Liver (tissue), 3 donors: ENCODE measurements at regions not wholly inside any gene's neighbourhood (a gene's known extent, or its start where the extent isn't known, plus 50 kb on each side); places are given as distances from the start of the nearest gene placed in this dataset.

ENCODE experiments used
- EGR1 ChIP-seq, 2 donors: IDR thresholded peaks; 2 replicates each; pipeline ENCODE4 v1.6.1; 2016 to 2018; ENCODE audit warnings: antibody characterized with exemption in 2 of 2, low read depth in 2 of 2
- FOXA1 ChIP-seq: IDR thresholded peaks from 2 replicates; pipeline ENCODE4 v1.6.1; 2016; ENCODE audit warnings: antibody characterized with exemption
- JUND ChIP-seq, 2 donors: IDR thresholded peaks; 2 replicates each; pipeline ENCODE4 v1.6.1; 2016; ENCODE audit warnings: antibody characterized with exemption in 2 of 2
- RAD21 ChIP-seq, 2 donors: IDR thresholded peaks; 2 replicates each; pipeline ENCODE4 v1.6.1; 2016; ENCODE audit warnings: antibody characterized with exemption in 2 of 2, mild to moderate bottlenecking in 2 of 2
- RXRA ChIP-seq, 2 donors: IDR thresholded peaks; 2 replicates each; pipeline ENCODE4 v1.6.1; 2017 to 2018; ENCODE audit warnings: antibody characterized with exemption in 2 of 2, mild to moderate bottlenecking in 1 of 2
- SP1 ChIP-seq: IDR thresholded peaks from 2 replicates; pipeline ENCODE4 v1.6.1; 2018; ENCODE audit warnings: antibody characterized with exemption, mild to moderate bottlenecking
- TAF1 ChIP-seq: conservative IDR thresholded peaks from 2 replicates; pipeline ENCODE4 v1.6.1; 2016; ENCODE audit warnings: antibody characterized with exemption, mild to moderate bottlenecking
- YY1 ChIP-seq: IDR thresholded peaks from 2 replicates; pipeline ENCODE4 v1.6.1; 2016; ENCODE audit warnings: antibody characterized with exemption, mild to moderate bottlenecking
- TF ChIP-seq, protein P1 (sequence below): IDR thresholded peaks from 2 replicates; pipeline ENCODE4 v1.6.1; 2016; ENCODE audit warnings: antibody characterized with exemption
- TF ChIP-seq, protein P2 (sequence below): fragments of 150-350 bp; IDR thresholded peaks from 2 replicates; pipeline ENCODE4 v1.5.1; 2017; ENCODE audit warnings: improper control_type of control experiment, low read depth, low read length; ENCODE audit not compliant: missing input control
- TF ChIP-seq, protein P3 (sequence below): IDR thresholded peaks from 2 replicates; pipeline ENCODE4 v1.6.1; 2016; ENCODE audit warnings: antibody characterized with exemption
- TF ChIP-seq, protein P4 (sequence below): IDR thresholded peaks from 2 replicates; pipeline ENCODE4 v1.6.1; 2016; ENCODE audit warnings: antibody characterized with exemption
- TF ChIP-seq, protein P5 (sequence below): IDR thresholded peaks from 2 replicates; pipeline ENCODE4 v1.6.1; 2016; ENCODE audit warnings: antibody characterized with exemption, mild to moderate bottlenecking
- donor health status: healthy.
- donor health status: healthy.

DNA sequence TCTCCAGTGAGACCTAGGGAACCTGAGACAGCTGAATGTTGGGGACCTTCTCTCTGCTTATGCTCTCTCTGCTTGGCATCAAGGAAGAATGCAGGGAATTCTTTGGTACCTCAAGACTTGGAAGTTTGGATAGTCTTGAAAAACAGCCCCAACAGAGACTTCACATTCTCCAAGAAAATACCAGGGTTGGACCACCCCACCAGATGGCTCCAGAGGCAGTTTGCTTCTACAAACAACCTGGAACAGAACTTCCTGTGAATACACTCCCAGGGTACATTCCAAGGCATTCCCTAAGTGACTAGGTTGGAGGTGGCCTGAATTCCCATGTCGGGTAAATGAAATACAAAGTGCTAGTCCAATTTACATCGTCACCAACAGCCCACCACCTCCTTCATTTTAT lies 314.4 kb downstream of the PMP22 start:
- TF ChIP-seq YY1 (no peak), RAD21 (IDR thresholded peaks at IDR 0.05) (no peak), TAF1 (no peak), EGR1 (IDR thresholded peaks at IDR 0.05; ENCODE audit: low read depth in 2 of 2) (no peak), JUND (IDR thresholded peaks at IDR 0.05) (no peak), SP1 (no peak), RXRA (IDR thresholded peaks at IDR 0.05) (no peak), FOXA1 (no peak)
- TF ChIP-seq, protein P1, sequence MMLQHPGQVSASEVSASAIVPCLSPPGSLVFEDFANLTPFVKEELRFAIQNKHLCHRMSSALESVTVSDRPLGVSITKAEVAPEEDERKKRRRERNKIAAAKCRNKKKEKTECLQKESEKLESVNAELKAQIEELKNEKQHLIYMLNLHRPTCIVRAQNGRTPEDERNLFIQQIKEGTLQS: no peak
- TF ChIP-seq, protein P2, sequence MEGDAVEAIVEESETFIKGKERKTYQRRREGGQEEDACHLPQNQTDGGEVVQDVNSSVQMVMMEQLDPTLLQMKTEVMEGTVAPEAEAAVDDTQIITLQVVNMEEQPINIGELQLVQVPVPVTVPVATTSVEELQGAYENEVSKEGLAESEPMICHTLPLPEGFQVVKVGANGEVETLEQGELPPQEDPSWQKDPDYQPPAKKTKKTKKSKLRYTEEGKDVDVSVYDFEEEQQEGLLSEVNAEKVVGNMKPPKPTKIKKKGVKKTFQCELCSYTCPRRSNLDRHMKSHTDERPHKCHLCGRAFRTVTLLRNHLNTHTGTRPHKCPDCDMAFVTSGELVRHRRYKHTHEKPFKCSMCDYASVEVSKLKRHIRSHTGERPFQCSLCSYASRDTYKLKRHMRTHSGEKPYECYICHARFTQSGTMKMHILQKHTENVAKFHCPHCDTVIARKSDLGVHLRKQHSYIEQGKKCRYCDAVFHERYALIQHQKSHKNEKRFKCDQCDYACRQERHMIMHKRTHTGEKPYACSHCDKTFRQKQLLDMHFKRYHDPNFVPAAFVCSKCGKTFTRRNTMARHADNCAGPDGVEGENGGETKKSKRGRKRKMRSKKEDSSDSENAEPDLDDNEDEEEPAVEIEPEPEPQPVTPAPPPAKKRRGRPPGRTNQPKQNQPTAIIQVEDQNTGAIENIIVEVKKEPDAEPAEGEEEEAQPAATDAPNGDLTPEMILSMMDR: no peak
- TF ChIP-seq, protein P3, sequence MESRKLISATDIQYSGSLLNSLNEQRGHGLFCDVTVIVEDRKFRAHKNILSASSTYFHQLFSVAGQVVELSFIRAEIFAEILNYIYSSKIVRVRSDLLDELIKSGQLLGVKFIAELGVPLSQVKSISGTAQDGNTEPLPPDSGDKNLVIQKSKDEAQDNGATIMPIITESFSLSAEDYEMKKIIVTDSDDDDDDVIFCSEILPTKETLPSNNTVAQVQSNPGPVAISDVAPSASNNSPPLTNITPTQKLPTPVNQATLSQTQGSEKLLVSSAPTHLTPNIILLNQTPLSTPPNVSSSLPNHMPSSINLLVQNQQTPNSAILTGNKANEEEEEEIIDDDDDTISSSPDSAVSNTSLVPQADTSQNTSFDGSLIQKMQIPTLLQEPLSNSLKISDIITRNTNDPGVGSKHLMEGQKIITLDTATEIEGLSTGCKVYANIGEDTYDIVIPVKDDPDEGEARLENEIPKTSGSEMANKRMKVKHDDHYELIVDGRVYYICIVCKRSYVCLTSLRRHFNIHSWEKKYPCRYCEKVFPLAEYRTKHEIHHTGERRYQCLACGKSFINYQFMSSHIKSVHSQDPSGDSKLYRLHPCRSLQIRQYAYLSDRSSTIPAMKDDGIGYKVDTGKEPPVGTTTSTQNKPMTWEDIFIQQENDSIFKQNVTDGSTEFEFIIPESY: no peak
- TF ChIP-seq, protein P4, sequence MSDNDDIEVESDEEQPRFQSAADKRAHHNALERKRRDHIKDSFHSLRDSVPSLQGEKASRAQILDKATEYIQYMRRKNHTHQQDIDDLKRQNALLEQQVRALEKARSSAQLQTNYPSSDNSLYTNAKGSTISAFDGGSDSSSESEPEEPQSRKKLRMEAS: no peak
- TF ChIP-seq, protein P5, sequence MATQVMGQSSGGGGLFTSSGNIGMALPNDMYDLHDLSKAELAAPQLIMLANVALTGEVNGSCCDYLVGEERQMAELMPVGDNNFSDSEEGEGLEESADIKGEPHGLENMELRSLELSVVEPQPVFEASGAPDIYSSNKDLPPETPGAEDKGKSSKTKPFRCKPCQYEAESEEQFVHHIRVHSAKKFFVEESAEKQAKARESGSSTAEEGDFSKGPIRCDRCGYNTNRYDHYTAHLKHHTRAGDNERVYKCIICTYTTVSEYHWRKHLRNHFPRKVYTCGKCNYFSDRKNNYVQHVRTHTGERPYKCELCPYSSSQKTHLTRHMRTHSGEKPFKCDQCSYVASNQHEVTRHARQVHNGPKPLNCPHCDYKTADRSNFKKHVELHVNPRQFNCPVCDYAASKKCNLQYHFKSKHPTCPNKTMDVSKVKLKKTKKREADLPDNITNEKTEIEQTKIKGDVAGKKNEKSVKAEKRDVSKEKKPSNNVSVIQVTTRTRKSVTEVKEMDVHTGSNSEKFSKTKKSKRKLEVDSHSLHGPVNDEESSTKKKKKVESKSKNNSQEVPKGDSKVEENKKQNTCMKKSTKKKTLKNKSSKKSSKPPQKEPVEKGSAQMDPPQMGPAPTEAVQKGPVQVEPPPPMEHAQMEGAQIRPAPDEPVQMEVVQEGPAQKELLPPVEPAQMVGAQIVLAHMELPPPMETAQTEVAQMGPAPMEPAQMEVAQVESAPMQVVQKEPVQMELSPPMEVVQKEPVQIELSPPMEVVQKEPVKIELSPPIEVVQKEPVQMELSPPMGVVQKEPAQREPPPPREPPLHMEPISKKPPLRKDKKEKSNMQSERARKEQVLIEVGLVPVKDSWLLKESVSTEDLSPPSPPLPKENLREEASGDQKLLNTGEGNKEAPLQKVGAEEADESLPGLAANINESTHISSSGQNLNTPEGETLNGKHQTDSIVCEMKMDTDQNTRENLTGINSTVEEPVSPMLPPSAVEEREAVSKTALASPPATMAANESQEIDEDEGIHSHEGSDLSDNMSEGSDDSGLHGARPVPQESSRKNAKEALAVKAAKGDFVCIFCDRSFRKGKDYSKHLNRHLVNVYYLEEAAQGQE: no peak
